ENCODE measurements at regions not wholly inside any gene's neighbourhood (a gene's known extent, or its start where the extent isn't known, plus 50 kb on each side); places are given as distances from the start of the nearest gene placed in this dataset.

GRCh38 chr9:86685556-86685955 lies 261.8 kb downstream of the GAS1 start:
- H3K9me3 ChIP-seq (ENCODE audit: control extremely low read depth in 1 of 3, control insufficient read depth in 2 of 3, insufficient read depth in 1 of 3, low read length in 2 of 3), result no peaks in the 10 kb centered on the region
- CTCF ChIA-PET, result no interaction called here
- H4K20me1 ChIP-seq (ENCODE audit: control insufficient read depth, insufficient read depth, low read length, poor library complexity, severe bottlenecking), result no peaks in the 10 kb centered on the region
- Mint-ChIP-seq H3K4me1 (no peaks in the 10 kb centered on the region), H3K27ac (no peak overlapping the region), H3K27me3 (no peaks in the 10 kb centered on the region), H3K9me3 (ENCODE audit: insufficient read depth) (no peaks in the 10 kb centered on the region), H3K4me3 (no peak overlapping the region)
- no peak overlapping the region for H3K4me3 ChIP-seq (ENCODE audit: control extremely low read depth in 1 of 5, extremely low read depth in 1 of 5, insufficient read depth in 1 of 5, low read depth in 2 of 5, low read length in 4 of 5)
- H3K79me2 ChIP-seq (ENCODE audit: control insufficient read depth, insufficient read depth, low read length), result no peaks in the 10 kb centered on the region
- TF ChIP-seq, protein P1, sequence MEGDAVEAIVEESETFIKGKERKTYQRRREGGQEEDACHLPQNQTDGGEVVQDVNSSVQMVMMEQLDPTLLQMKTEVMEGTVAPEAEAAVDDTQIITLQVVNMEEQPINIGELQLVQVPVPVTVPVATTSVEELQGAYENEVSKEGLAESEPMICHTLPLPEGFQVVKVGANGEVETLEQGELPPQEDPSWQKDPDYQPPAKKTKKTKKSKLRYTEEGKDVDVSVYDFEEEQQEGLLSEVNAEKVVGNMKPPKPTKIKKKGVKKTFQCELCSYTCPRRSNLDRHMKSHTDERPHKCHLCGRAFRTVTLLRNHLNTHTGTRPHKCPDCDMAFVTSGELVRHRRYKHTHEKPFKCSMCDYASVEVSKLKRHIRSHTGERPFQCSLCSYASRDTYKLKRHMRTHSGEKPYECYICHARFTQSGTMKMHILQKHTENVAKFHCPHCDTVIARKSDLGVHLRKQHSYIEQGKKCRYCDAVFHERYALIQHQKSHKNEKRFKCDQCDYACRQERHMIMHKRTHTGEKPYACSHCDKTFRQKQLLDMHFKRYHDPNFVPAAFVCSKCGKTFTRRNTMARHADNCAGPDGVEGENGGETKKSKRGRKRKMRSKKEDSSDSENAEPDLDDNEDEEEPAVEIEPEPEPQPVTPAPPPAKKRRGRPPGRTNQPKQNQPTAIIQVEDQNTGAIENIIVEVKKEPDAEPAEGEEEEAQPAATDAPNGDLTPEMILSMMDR (IDR thresholded peaks at IDR 0.05), result no peak
- no peak for TF ChIP-seq EZH2 (IDR thresholded peaks at IDR 0.05; ENCODE audit: borderline replicate concordance, insufficient read depth, low read depth, low read length, poor library complexity, severe bottlenecking)
- DNase-seq (no peak), ATAC-seq (ENCODE audit: low read depth) (no peak)
- 86% methylated on average over 1 of the region's 3 CpGs for WGBS (ENCODE audit: insufficient coverage)
- no peaks in the 10 kb centered on the region for H3K27me3 ChIP-seq (replicated peaks in 1 of 4; ENCODE audit: control extremely low read depth in 1 of 4, control insufficient read depth in 3 of 4, insufficient read depth in 4 of 4, low read length in 3 of 4)
- intact Hi-C loops (cut with micrococcal nuclease), result no loop called here
- H3K4me2 ChIP-seq (replicated peaks; ENCODE audit: low read depth, low read length, poor library complexity, severe bottlenecking), result no peak overlapping the region
- H3K36me3 ChIP-seq (replicated peaks in 1 of 2; ENCODE audit: control extremely low read depth in 1 of 2, control insufficient read depth in 1 of 2, extremely low read depth in 1 of 2, insufficient read depth in 2 of 2, low read length in 1 of 2), result no peaks in the 10 kb centered on the region
- no peak overlapping the region for H3K9ac ChIP-seq (ENCODE audit: low read length)
- H3K4me1 ChIP-seq (ENCODE audit: control insufficient read depth in 2 of 2, insufficient read depth in 2 of 2, low read length in 2 of 2), result no peaks in the 10 kb centered on the region
- POLR2A ChIA-PET, result no interaction called here
- no peak overlapping the region for H2AFZ ChIP-seq (ENCODE audit: insufficient read depth, low read depth, low read length, poor library complexity, severe bottlenecking)
- no peak overlapping the region for H3K27ac ChIP-seq (ENCODE audit: low read length in 2 of 2)

GRCh38 chr9:86684148-86684547 lies 263.2 kb downstream of the GAS1 start:
- 50% methylated on average over 1 of the region's 1 CpG for WGBS (ENCODE audit: insufficient coverage)
- TF ChIP-seq EZH2 (IDR thresholded peaks at IDR 0.05; ENCODE audit: borderline replicate concordance, insufficient read depth, low read depth, low read length, poor library complexity, severe bottlenecking), result no peak
- TF ChIP-seq, protein P1 (IDR thresholded peaks at IDR 0.05), result no peak
- intact Hi-C loops (cut with micrococcal nuclease), result no loop called here
- Histone ChIP-seq H3K36me3 (replicated peaks in 1 of 2; ENCODE audit: control extremely low read depth in 1 of 2, control insufficient read depth in 1 of 2, extremely low read depth in 1 of 2, insufficient read depth in 2 of 2, low read length in 1 of 2) (no peaks in the 10 kb centered on the region), H2AFZ (ENCODE audit: insufficient read depth, low read depth, low read length, poor library complexity, severe bottlenecking) (no peak overlapping the region), H3K4me1 (ENCODE audit: control insufficient read depth in 2 of 2, insufficient read depth in 2 of 2, low read length in 2 of 2) (no peaks in the 10 kb centered on the region), H4K20me1 (ENCODE audit: control insufficient read depth, insufficient read depth, low read length, poor library complexity, severe bottlenecking) (no peaks in the 10 kb centered on the region), H3K9ac (ENCODE audit: low read length) (no peak overlapping the region), H3K4me3 (ENCODE audit: control extremely low read depth in 1 of 5, extremely low read depth in 1 of 5, insufficient read depth in 1 of 5, low read depth in 2 of 5, low read length in 4 of 5) (no peak overlapping the region), H3K9me3 (ENCODE audit: control extremely low read depth in 1 of 3, control insufficient read depth in 2 of 3, insufficient read depth in 1 of 3, low read length in 2 of 3) (no peaks in the 10 kb centered on the region), H3K27me3 (replicated peaks in 1 of 4; ENCODE audit: control extremely low read depth in 1 of 4, control insufficient read depth in 3 of 4, insufficient read depth in 4 of 4, low read length in 3 of 4) (no peaks in the 10 kb centered on the region), H3K27ac (ENCODE audit: low read length in 2 of 2) (no peak overlapping the region), H3K4me2 (replicated peaks; ENCODE audit: low read depth, low read length, poor library complexity, severe bottlenecking) (no peak overlapping the region), H3K79me2 (ENCODE audit: control insufficient read depth, insufficient read depth, low read length) (no peaks in the 10 kb centered on the region)
- H3K27ac Mint-ChIP-seq, result no peak overlapping the region
- no peaks in the 10 kb centered on the region for H3K9me3 Mint-ChIP-seq (ENCODE audit: insufficient read depth)
- no peaks in the 10 kb centered on the region for H3K4me1 Mint-ChIP-seq
- H3K4me3 Mint-ChIP-seq, result no peak overlapping the region
- no peak for ATAC-seq (ENCODE audit: low read depth)
- CTCF ChIA-PET, result no interaction called here
- H3K27me3 Mint-ChIP-seq, result no peaks in the 10 kb centered on the region
- POLR2A ChIA-PET, result no interaction called here
- DNase-seq, result no peak
